H9 (cell line): ENCODE measurements at regions not wholly inside any gene's neighbourhood (a gene's known extent, or its start where the extent isn't known, plus 50 kb on each side); places are given as distances from the start of the nearest gene placed in this dataset.

ENCODE experiments used
- DNase-seq: peaks from one replicate; pipeline ENCODE4 v3.0.0-alpha.2; 2017
- H2AFZ ChIP-seq: one replicate; pipeline ENCODE4 v1.6.1; 2013; ENCODE audit warnings: mild to moderate bottlenecking, low read length, control low read depth, moderate library complexity
- H2AK5ac ChIP-seq: 2 replicates; pipeline ENCODE4 v1.6.1; 2013; ENCODE audit warnings: low read length, control low read depth, mixed read lengths; ENCODE audit not compliant: insufficient read length
- H2BK120ac ChIP-seq: one replicate; pipeline ENCODE4 v1.6.1; 2013; ENCODE audit warnings: low read depth, mild to moderate bottlenecking, low read length, control low read depth, inconsistent platforms; ENCODE audit not compliant: poor library complexity, severe bottlenecking
- H2BK12ac ChIP-seq: 2 replicates; pipeline ENCODE4 v1.6.1; 2013; ENCODE audit warnings: low read length, control low read depth, mixed read lengths, low read depth; ENCODE audit not compliant: insufficient read length
- H2BK15ac ChIP-seq: 2 replicates; pipeline ENCODE4 v1.6.1; 2013; ENCODE audit warnings: low read depth, low read length, control low read depth
- H2BK20ac ChIP-seq: one replicate; pipeline ENCODE4 v1.6.1; 2013; ENCODE audit warnings: low read depth, mild to moderate bottlenecking, low read length, control low read depth, inconsistent platforms; ENCODE audit not compliant: poor library complexity, severe bottlenecking
- H2BK5ac ChIP-seq: 2 replicates; pipeline ENCODE4 v1.6.1; 2013; ENCODE audit warnings: low read length, control low read depth, mixed read lengths; ENCODE audit not compliant: insufficient read length
- H3K14ac ChIP-seq: 2 replicates; pipeline ENCODE4 v1.6.1; 2013; ENCODE audit warnings: low read length, control low read depth; ENCODE audit not compliant: insufficient read depth
- H3K18ac ChIP-seq: 2 replicates; pipeline ENCODE4 v1.6.1; 2013; ENCODE audit warnings: low read depth, mild to moderate bottlenecking, mixed read lengths, low read length, control low read depth; ENCODE audit not compliant: insufficient read length
- H3K23ac ChIP-seq: 2 replicates; pipeline ENCODE4 v1.6.1; 2013; ENCODE audit warnings: low read length, control low read depth, mixed read lengths, low read depth; ENCODE audit not compliant: insufficient read length
- H3K23me2 ChIP-seq: 2 replicates; pipeline ENCODE4 v1.6.1; 2013; ENCODE audit warnings: low read depth, mild to moderate bottlenecking, mixed read lengths, low read length, control low read depth; ENCODE audit not compliant: insufficient read length, poor library complexity, severe bottlenecking
- H3K27ac ChIP-seq: 2 replicates; pipeline ENCODE4 v1.5.1; 2013; ENCODE audit warnings: low read length, control low read depth, mixed read lengths, low read depth; ENCODE audit not compliant: insufficient read length
- H3K27me3 ChIP-seq: 2 replicates; pipeline ENCODE4 v1.6.1; 2013; ENCODE audit warnings: low read length, control low read depth, inconsistent platforms; ENCODE audit not compliant: insufficient read depth
- H3K4ac ChIP-seq: 2 replicates; pipeline ENCODE4 v1.6.1; 2013; ENCODE audit warnings: low read depth, mild to moderate bottlenecking, control low read depth, inconsistent platforms, low read length, moderate library complexity
- H3K4me1 ChIP-seq: 2 replicates; pipeline ENCODE4 v1.6.1; 2013; ENCODE audit warnings: low read length, control low read depth, inconsistent platforms; ENCODE audit not compliant: insufficient read depth
- H3K4me2 ChIP-seq: 2 replicates; pipeline ENCODE4 v1.6.1; 2013; ENCODE audit warnings: low read length, control low read depth, mixed read lengths; ENCODE audit not compliant: insufficient read length, insufficient read depth
- H3K56ac ChIP-seq: 2 replicates; pipeline ENCODE4 v1.6.1; 2013; ENCODE audit warnings: low read depth, mild to moderate bottlenecking, mixed read lengths, low read length, control low read depth; ENCODE audit not compliant: insufficient read length
- H3K79me1 ChIP-seq: 2 replicates; pipeline ENCODE4 v1.6.1; 2013; ENCODE audit warnings: low read depth, mild to moderate bottlenecking, moderate library complexity, low read length, control low read depth, inconsistent platforms; ENCODE audit not compliant: insufficient read depth, poor library complexity, severe bottlenecking
- H3K79me2 ChIP-seq: 2 replicates; pipeline ENCODE4 v1.6.1; 2013; ENCODE audit warnings: low read length, control low read depth, inconsistent platforms; ENCODE audit not compliant: insufficient read depth
- H3K9ac ChIP-seq: 2 replicates; pipeline ENCODE4 v1.6.1; 2013; ENCODE audit warnings: low read length, control low read depth, mixed read lengths; ENCODE audit not compliant: insufficient read length; ENCODE audit errors: extremely low read depth
- H3K9me3 ChIP-seq: one replicate; pipeline ENCODE4 v1.6.1; 2013; ENCODE audit warnings: low read depth, low read length, inconsistent platforms; ENCODE audit not compliant: control insufficient read depth
- H3T11ph ChIP-seq: one replicate; pipeline ENCODE4 v1.6.1; 2013; ENCODE audit warnings: mild to moderate bottlenecking, low read length, control low read depth, inconsistent platforms
- H4K20me1 ChIP-seq: one replicate; pipeline ENCODE4 v1.6.1; 2013; ENCODE audit not compliant: control insufficient read depth, insufficient read length, insufficient read depth
- H4K5ac ChIP-seq: 2 replicates; pipeline ENCODE4 v1.6.1; 2013; ENCODE audit warnings: low read depth, mild to moderate bottlenecking, mixed read lengths, low read length, control low read depth; ENCODE audit not compliant: insufficient read length
- H4K8ac ChIP-seq: replicated peaks from 2 replicates; pipeline ENCODE4 v1.6.1; 2013; ENCODE audit warnings: low read length, control low read depth, mixed read lengths, low read depth; ENCODE audit not compliant: insufficient read length
- H4K91ac ChIP-seq: 2 replicates; pipeline ENCODE4 v1.6.1; 2013; ENCODE audit warnings: low read depth, mild to moderate bottlenecking, moderate library complexity, mixed read lengths, low read length, control low read depth; ENCODE audit not compliant: insufficient read length
- H3K27ac Mint-ChIP-seq, 3 experiments: 2 replicates in 2 of 3; 3 replicates in 1 of 3; pipeline ENCODE4 v1.8.0; 2020 to 2021; ENCODE audit warnings: mixed read lengths in 3 of 3, mild to moderate bottlenecking in 1 of 3, moderate library complexity in 1 of 3
- H3K27me3 Mint-ChIP-seq: 2 replicates; pipeline ENCODE4 v1.8.0; 2021; ENCODE audit warnings: low read depth, mild to moderate bottlenecking, moderate library complexity, mixed read lengths
- H3K36me3 Mint-ChIP-seq, 3 experiments: 2 replicates in 2 of 3; 3 replicates in 1 of 3; pipeline ENCODE4 v1.8.0; 2020 to 2021; ENCODE audit warnings: low read depth in 3 of 3, mixed read lengths in 3 of 3; ENCODE audit not compliant: insufficient read depth in 1 of 3
- H3K4me1 Mint-ChIP-seq, 2 experiments: 2 replicates each; pipeline ENCODE4 v1.8.0; 2020; ENCODE audit warnings: mixed read lengths in 2 of 2
- H3K4me3 Mint-ChIP-seq, 2 experiments: 2 replicates in 1 of 2; 3 replicates in 1 of 2; pipeline ENCODE4 v1.8.0; 2020 to 2021; ENCODE audit warnings: mild to moderate bottlenecking in 2 of 2, mixed read lengths in 2 of 2, moderate library complexity in 1 of 2
- H3K9me3 Mint-ChIP-seq, 2 experiments: 2 replicates in 1 of 2; 3 replicates in 1 of 2; pipeline ENCODE4 v1.8.0; 2020; ENCODE audit warnings: mild to moderate bottlenecking in 2 of 2, mixed read lengths in 2 of 2, moderate library complexity in 1 of 2
- CTCF ChIP-seq: fragments of 200-600 bp; sonication (generic); conservative IDR thresholded peaks from 3 replicates; pipeline ENCODE4 v1.8.0; 2021; ENCODE audit warnings: antibody characterized with exemption, mild to moderate bottlenecking

- Histone ChIP-seq H3K9me3 (no peaks in the 10 kb centered on the region), H4K5ac (no peak overlapping the region), H3K9ac (no peak overlapping the region), H3K18ac (no peak overlapping the region), H3K14ac (no peak overlapping the region), H3K4ac (no peak overlapping the region), H3K27ac (no peak overlapping the region), H3K23ac (no peak overlapping the region), H2BK120ac (no peak overlapping the region), H3T11ph (no peak overlapping the region), H4K91ac (no peak overlapping the region), H3K79me1 (no peaks in the 10 kb centered on the region), H2BK12ac (no peak overlapping the region), H3K56ac (no peak overlapping the region), H3K79me2 (no peaks in the 10 kb centered on the region), H2BK5ac (no peak overlapping the region), H2BK20ac (no peak overlapping the region), H2BK15ac (no peak overlapping the region), H3K4me2 (no peak overlapping the region), H3K4me1 (no peaks in the 10 kb centered on the region), H3K27me3 (no peaks in the 10 kb centered on the region), H4K8ac (no peak overlapping the region), H4K20me1 (no peaks in the 10 kb centered on the region), H2AFZ (no peak overlapping the region), H3K23me2 (no peaks in the 10 kb centered on the region), H2AK5ac (no peak overlapping the region)
- DNase-seq: no peak
- Mint-ChIP-seq H3K4me3 (no peak overlapping the region), H3K9me3 (no peaks in the 10 kb centered on the region), H3K36me3 (no peaks in the 10 kb centered on the region), H3K27ac (no peak overlapping the region), H3K4me1 (no peaks in the 10 kb centered on the region), H3K27me3 (no peaks in the 10 kb centered on the region)
- TF ChIP-seq CTCF: no peak
These were observed 1130.9 kb upstream of the SLC39A10 start for GRCh38 chr2:194526121-194526520.
